IMR-90 (cell line): ENCODE measurements at regions not wholly inside any gene's neighbourhood (a gene's known extent, or its start where the extent isn't known, plus 50 kb on each side); places are given as distances from the start of the nearest gene placed in this dataset.

Experiments used
- ATAC-seq: fragments of 200-7000 bp; cut with Tn5 transposase; 2 replicates; pipeline ENCODE4 v1.9.1; 2020; ENCODE audit warnings: low read depth, mild to moderate bottlenecking, moderate library complexity
- BruUV-seq: library from RNA; stranded (reverse); fragments of 400-500 nt; replicated peaks from 2 replicates; lab custom pipeline; 2021; lab: Mats Ljungman, UMichigan
- CTCF ChIA-PET: fragments of 300-600 bp; formaldehyde crosslinking; extraction: SDS; loops from one replicate; lab custom pipeline; 2021; ENCODE audit warnings: antibody characterized with exemption; lab: Yijun Ruan, JAX
- POLR2A ChIA-PET: fragments of 300-600 bp; sonication (Branson Sonifier 250); formaldehyde crosslinking; loops from one replicate; lab custom pipeline; 2022; ENCODE audit warnings: antibody characterized with exemption; ENCODE audit not compliant: unreplicated experiment; lab: Charles Lee
- DNase-seq: peaks from one replicate; pipeline ENCODE4 v3.0.0; 2013
- H2AFZ ChIP-seq: replicated peaks from 2 replicates; pipeline ENCODE3; 2013; ENCODE audit warnings: low read length, mild to moderate bottlenecking; ENCODE audit not compliant: poor library complexity
- H2AK5ac ChIP-seq: 2 replicates; pipeline ENCODE4 v1.6.1; 2013; ENCODE audit warnings: low read depth, low read length, inconsistent platforms
- H2AK9ac ChIP-seq: replicated peaks from 2 replicates; pipeline ENCODE3; 2013; ENCODE audit warnings: mild to moderate bottlenecking, low read depth, low read length, moderate library complexity; ENCODE audit not compliant: poor library complexity
- H2BK120ac ChIP-seq: 2 replicates; pipeline ENCODE4 v1.6.1; 2013; ENCODE audit warnings: low read depth, low read length, inconsistent platforms
- H2BK15ac ChIP-seq: 3 replicates; pipeline ENCODE4 v1.6.1; 2013; ENCODE audit warnings: low read depth, low read length, inconsistent platforms
- H2BK20ac ChIP-seq: 2 replicates; pipeline ENCODE4 v1.6.1; 2013; ENCODE audit warnings: low read depth, mild to moderate bottlenecking, inconsistent platforms, low read length, moderate library complexity
- H2BK5ac ChIP-seq: 2 replicates; pipeline ENCODE4 v1.6.1; 2013; ENCODE audit warnings: mild to moderate bottlenecking, low read depth, low read length, inconsistent platforms; ENCODE audit not compliant: poor library complexity, severe bottlenecking
- H3K14ac ChIP-seq: replicated peaks from 2 replicates; pipeline ENCODE4 v1.6.1; 2013; ENCODE audit warnings: low read depth, low read length, inconsistent platforms
- H3K18ac ChIP-seq: 2 replicates; pipeline ENCODE4 v1.6.1; 2013; ENCODE audit warnings: low read depth, low read length, control low read depth
- H3K23ac ChIP-seq: 2 replicates; pipeline ENCODE4 v1.6.1; 2013; ENCODE audit warnings: low read depth, low read length, inconsistent platforms
- H3K27ac ChIP-seq: 2 replicates; pipeline ENCODE4 v1.5.1; 2013; ENCODE audit warnings: mild to moderate bottlenecking, control low read depth, low read length; ENCODE audit not compliant: insufficient read depth
- H3K27me3 ChIP-seq: 2 replicates; pipeline ENCODE4 v1.6.1; 2013; ENCODE audit warnings: low read length; ENCODE audit not compliant: control insufficient read depth, insufficient read depth
- H3K36me3 ChIP-seq: 2 replicates; pipeline ENCODE4 v1.6.1; 2013; ENCODE audit warnings: low read length, mixed read lengths; ENCODE audit not compliant: control insufficient read depth, insufficient read depth
- H3K4ac ChIP-seq: 2 replicates; pipeline ENCODE4 v1.6.1; 2013; ENCODE audit warnings: low read depth, low read length, inconsistent platforms
- H3K4me1 ChIP-seq: 2 replicates; pipeline ENCODE4 v1.6.1; 2013; ENCODE audit warnings: low read length, mixed read lengths; ENCODE audit not compliant: control insufficient read depth, insufficient read depth
- H3K4me2 ChIP-seq: 2 replicates; pipeline ENCODE4 v1.6.1; 2013; ENCODE audit warnings: low read depth, mild to moderate bottlenecking, control low read depth, low read length, moderate library complexity
- H3K4me3 ChIP-seq: 2 replicates; pipeline ENCODE4 v1.5.1; 2013; ENCODE audit warnings: low read depth, mild to moderate bottlenecking, control low read depth, low read length, moderate library complexity; ENCODE audit not compliant: insufficient read depth
- H3K56ac ChIP-seq: 2 replicates; pipeline ENCODE4 v1.6.1; 2013; ENCODE audit warnings: low read length, inconsistent platforms; ENCODE audit not compliant: insufficient read depth; ENCODE audit errors: extremely low read depth
- H3K79me1 ChIP-seq, 2 experiments: 2 replicates each; pipeline ENCODE4 v1.6.1; 2013; ENCODE audit warnings: low read length in 2 of 2, inconsistent platforms in 1 of 2, low read depth in 1 of 2
- H3K9ac ChIP-seq: 2 replicates; pipeline ENCODE4 v1.6.1; 2013; ENCODE audit warnings: low read depth, low read length, control low read depth
- H3K9me1 ChIP-seq: 2 replicates; pipeline ENCODE4 v1.6.1; 2013; ENCODE audit warnings: low read length, inconsistent platforms; ENCODE audit not compliant: insufficient read depth
- H3K9me3 ChIP-seq: 2 replicates; pipeline ENCODE4 v1.6.1; 2013; ENCODE audit warnings: low read length; ENCODE audit not compliant: control insufficient read depth, insufficient read depth
- H4K20me1 ChIP-seq: 2 replicates; pipeline ENCODE4 v1.6.1; 2013; ENCODE audit warnings: low read length, inconsistent platforms; ENCODE audit not compliant: insufficient read depth
- H4K5ac ChIP-seq: 2 replicates; pipeline ENCODE4 v1.6.1; 2013; ENCODE audit warnings: mild to moderate bottlenecking, low read depth, low read length, control low read depth
- H4K8ac ChIP-seq, 2 experiments: 2 replicates each; pipeline ENCODE4 v1.6.1; 2013; ENCODE audit warnings: low read depth in 2 of 2, low read length in 2 of 2, control low read depth in 1 of 2, inconsistent platforms in 1 of 2
- H4K91ac ChIP-seq: 2 replicates; pipeline ENCODE4 v1.6.1; 2013; ENCODE audit warnings: low read depth, low read length, inconsistent platforms; ENCODE audit not compliant: insufficient read depth
- CHD1 ChIP-seq: IDR thresholded peaks from 2 replicates; pipeline ENCODE4 v1.6.1; 2012; ENCODE audit warnings: low read depth, low read length, improper control_type of control experiment
- ELK1 ChIP-seq: fragments of 150-350 bp; IDR thresholded peaks from 2 replicates; pipeline ENCODE4 v1.6.1; 2016; ENCODE audit warnings: low read depth, mild to moderate bottlenecking, low read length, moderate library complexity, borderline replicate concordance
- FOS ChIP-seq: fragments of 150-350 bp; IDR thresholded peaks from 2 replicates; pipeline ENCODE4 v1.6.1; 2016; ENCODE audit warnings: low read depth, low read length
- MAFK ChIP-seq: IDR thresholded peaks from 2 replicates; pipeline ENCODE4 v1.6.1; 2012; ENCODE audit warnings: low read depth, low read length, improper control_type of control experiment
- MAZ ChIP-seq: IDR thresholded peaks from 2 replicates; pipeline ENCODE4 v1.6.1; 2012; ENCODE audit warnings: low read depth, mild to moderate bottlenecking, low read length, improper control_type of control experiment, moderate library complexity, borderline replicate concordance
- POLR2A ChIP-seq: IDR thresholded peaks from 2 replicates; pipeline ENCODE4 v1.6.1; 2012; ENCODE audit warnings: mild to moderate bottlenecking, low read depth, low read length
- SMC3 ChIP-seq: fragments of 150-350 bp; IDR thresholded peaks from 2 replicates; pipeline ENCODE4 v1.6.1; 2016; ENCODE audit warnings: low read depth, mild to moderate bottlenecking, antibody characterized with exemption, low read length, moderate library complexity
- WGBS, 2 experiments: methylation state at CpG; one replicate each; pipeline versions ENCODE4 v1.1.5 to v1.1.7; 2013; ENCODE audit warnings: missing lambda C conversion rate in 2 of 2; ENCODE audit not compliant: insufficient read length in 1 of 2; ENCODE audit errors: extremely low coverage in 2 of 2; 5-methylcytosine and 5-hydroxymethylcytosine counted together
- dilution Hi-C: fragments of 300-500 bp; cut with HindIII; formaldehyde crosslinking; loops from one replicate; pipeline ENCODE4 v1.14.3; 2018; ENCODE audit warnings: low sequenced_read_pairs; ENCODE audit not compliant: unreplicated experiment
- in situ Hi-C: fragments of 300-500 bp; cut with MboI; formaldehyde crosslinking; loops from 3 replicates; pipeline ENCODE4 v1.14.3; 2019; ENCODE audit warnings: low sequenced_read_pairs, inconsistent platforms, mixed read lengths
- intact Hi-C: fragments of 100-400 bp; cut with micrococcal nuclease; formaldehyde crosslinking; loops from 2 replicates; pipeline ENCODE4 v1.10.0; 2022
- TF ChIP-seq, protein P1 (sequence below): conservative IDR thresholded peaks from 2 replicates; pipeline ENCODE4 v1.5.1; 2012; ENCODE audit warnings: mild to moderate bottlenecking, low read depth, low read length, improper control_type of control experiment

DNA sequence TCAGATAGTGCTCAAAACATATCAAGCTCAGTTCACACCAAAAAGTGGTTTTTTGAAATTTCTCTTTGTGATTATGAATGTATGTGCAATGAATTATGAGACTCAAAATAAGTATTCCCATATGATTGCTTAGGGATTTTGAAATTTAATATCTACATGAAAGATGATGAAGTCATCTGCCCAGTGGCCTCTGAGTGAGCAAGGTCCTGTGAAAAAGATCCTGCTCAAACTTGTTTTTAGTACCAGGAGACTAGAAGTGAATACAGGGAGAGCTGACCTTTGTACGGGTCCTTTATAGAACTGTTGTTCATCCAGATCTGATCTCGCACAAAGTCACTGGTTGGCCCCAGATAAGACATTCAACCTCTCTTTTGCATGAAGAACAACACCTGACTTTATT is 151.9 kb upstream of the MAF start:
- Histone ChIP-seq H3K4me1 (no peaks in the 10 kb centered on the region), H3K4me2 (no peak overlapping the region), H3K27ac (no peak overlapping the region), H3K36me3 (no peaks in the 10 kb centered on the region), H3K79me1 (no peaks in the 10 kb centered on the region), H4K20me1 (no peaks in the 10 kb centered on the region), H2BK5ac (no peak overlapping the region), H2AK9ac (no peak overlapping the region), H2BK120ac (no peak overlapping the region), H3K9ac (no peak overlapping the region), H4K5ac (no peak overlapping the region), H3K56ac (no peak overlapping the region), H3K18ac (no peak overlapping the region), H2AK5ac (no peak overlapping the region), H2BK20ac (no peak overlapping the region), H2AFZ (no peak overlapping the region), H3K4ac (no peak overlapping the region), H3K9me3 (peaks cover 6% of the 10 kb centered on the region; the same call in 1 of the 2 replicates), H3K4me3 (no peak overlapping the region), H3K14ac (no peak overlapping the region), H4K91ac (no peak overlapping the region), H4K8ac (no peak overlapping the region), H3K23ac (no peak overlapping the region), H3K27me3 (no peaks in the 10 kb centered on the region), H2BK15ac (no peak overlapping the region), H3K9me1 (no peaks in the 10 kb centered on the region)
- in situ Hi-C loops, result no loop called here
- WGBS, 2 experiments, result no CpG with 5 or more reads among the region's 2 CpGs
- DNase-seq (no peak), ATAC-seq (no peak)
- no TSS peak for BruUV-seq
- POLR2A ChIA-PET, result no interaction called here
- TF ChIP-seq FOS, result no peak
- no peak for TF ChIP-seq CHD1
- no peak for TF ChIP-seq MAFK
- no peak for TF ChIP-seq POLR2A
- TF ChIP-seq MAZ, result no peak
- TF ChIP-seq SMC3, result no peak
- TF ChIP-seq, protein P1, sequence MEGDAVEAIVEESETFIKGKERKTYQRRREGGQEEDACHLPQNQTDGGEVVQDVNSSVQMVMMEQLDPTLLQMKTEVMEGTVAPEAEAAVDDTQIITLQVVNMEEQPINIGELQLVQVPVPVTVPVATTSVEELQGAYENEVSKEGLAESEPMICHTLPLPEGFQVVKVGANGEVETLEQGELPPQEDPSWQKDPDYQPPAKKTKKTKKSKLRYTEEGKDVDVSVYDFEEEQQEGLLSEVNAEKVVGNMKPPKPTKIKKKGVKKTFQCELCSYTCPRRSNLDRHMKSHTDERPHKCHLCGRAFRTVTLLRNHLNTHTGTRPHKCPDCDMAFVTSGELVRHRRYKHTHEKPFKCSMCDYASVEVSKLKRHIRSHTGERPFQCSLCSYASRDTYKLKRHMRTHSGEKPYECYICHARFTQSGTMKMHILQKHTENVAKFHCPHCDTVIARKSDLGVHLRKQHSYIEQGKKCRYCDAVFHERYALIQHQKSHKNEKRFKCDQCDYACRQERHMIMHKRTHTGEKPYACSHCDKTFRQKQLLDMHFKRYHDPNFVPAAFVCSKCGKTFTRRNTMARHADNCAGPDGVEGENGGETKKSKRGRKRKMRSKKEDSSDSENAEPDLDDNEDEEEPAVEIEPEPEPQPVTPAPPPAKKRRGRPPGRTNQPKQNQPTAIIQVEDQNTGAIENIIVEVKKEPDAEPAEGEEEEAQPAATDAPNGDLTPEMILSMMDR, result no peak
- no peak for TF ChIP-seq ELK1
- CTCF ChIA-PET, result no interaction called here
- intact Hi-C loops, result no loop called here
- dilution Hi-C loops, result no loop called here
